ENCODE measurements at regions not wholly inside any gene's neighbourhood (a gene's known extent, or its start where the extent isn't known, plus 50 kb on each side); places are given as distances from the start of the nearest gene placed in this dataset.

DNA sequence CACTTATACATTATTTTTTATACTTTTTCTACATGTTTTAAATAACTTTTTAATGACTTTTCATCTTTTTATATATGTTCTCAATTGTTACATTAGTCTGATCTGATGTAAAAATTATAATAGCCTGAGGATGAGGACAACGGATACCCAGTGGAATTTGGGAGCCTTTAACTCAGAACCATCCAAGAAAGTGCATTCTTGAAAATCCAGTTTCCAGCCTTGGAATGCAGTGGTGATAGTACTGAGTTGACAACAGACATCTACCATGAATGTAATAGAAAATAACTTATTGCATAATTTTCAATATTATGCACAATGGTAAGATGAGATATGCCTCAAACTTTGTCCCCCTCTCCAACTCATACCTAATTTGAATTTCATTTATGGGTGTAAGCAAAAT is 120.7 kb upstream of the ZC3H15 start:
- no peaks in the 10 kb centered on the region for H3K27me3 ChIP-seq
- TF ChIP-seq POLR2AphosphoS5 (IDR thresholded peaks at IDR 0.05), result no peak
- no peak for TF ChIP-seq POLR2A (IDR thresholded peaks at IDR 0.05)
- TF ChIP-seq, protein P1, sequence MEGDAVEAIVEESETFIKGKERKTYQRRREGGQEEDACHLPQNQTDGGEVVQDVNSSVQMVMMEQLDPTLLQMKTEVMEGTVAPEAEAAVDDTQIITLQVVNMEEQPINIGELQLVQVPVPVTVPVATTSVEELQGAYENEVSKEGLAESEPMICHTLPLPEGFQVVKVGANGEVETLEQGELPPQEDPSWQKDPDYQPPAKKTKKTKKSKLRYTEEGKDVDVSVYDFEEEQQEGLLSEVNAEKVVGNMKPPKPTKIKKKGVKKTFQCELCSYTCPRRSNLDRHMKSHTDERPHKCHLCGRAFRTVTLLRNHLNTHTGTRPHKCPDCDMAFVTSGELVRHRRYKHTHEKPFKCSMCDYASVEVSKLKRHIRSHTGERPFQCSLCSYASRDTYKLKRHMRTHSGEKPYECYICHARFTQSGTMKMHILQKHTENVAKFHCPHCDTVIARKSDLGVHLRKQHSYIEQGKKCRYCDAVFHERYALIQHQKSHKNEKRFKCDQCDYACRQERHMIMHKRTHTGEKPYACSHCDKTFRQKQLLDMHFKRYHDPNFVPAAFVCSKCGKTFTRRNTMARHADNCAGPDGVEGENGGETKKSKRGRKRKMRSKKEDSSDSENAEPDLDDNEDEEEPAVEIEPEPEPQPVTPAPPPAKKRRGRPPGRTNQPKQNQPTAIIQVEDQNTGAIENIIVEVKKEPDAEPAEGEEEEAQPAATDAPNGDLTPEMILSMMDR (IDR thresholded peaks at IDR 0.05), result no peak
- no peak for TF ChIP-seq EP300 (IDR thresholded peaks at IDR 0.05)
- 81 to 97% (median 92%) methylated on average over 1 of the region's 1 CpG for WGBS, 5 donors
- peaks cover 0 to 4% (median 0%) of the 10 kb centered on the region in 4 donors for H3K9me3 ChIP-seq
- H3K36me3 ChIP-seq, result no peaks in the 10 kb centered on the region
- DNase-seq, result no peak
- H3K4me1 ChIP-seq, result no peaks in the 10 kb centered on the region
- intact Hi-C loops (cut with DNase I; ENCODE audit: low total_unique reads), result no loop called here
- H3K4me3 ChIP-seq, result no peak overlapping the region
- H3K27ac ChIP-seq, result no peak overlapping the region

GRCh38 chr2:186379052-186379451 is 107.0 kb upstream of the ZC3H15 start:
- no peak for DNase-seq
- Histone ChIP-seq H3K36me3 (no peaks in the 10 kb centered on the region), H3K4me1 (peaks cover 0 to 10% (median 4%) of the 10 kb centered on the region in 4 donors), H3K9me3 (peaks cover 0 to 18% (median 8%) of the 10 kb centered on the region in 4 donors), H3K4me3 (no peak overlapping the region), H3K27ac (no peak overlapping the region), H3K27me3 (no peaks in the 10 kb centered on the region)
- TF ChIP-seq, protein P1 (IDR thresholded peaks at IDR 0.05), result no peak
- no peak for TF ChIP-seq POLR2AphosphoS5 (IDR thresholded peaks at IDR 0.05)
- TF ChIP-seq POLR2A (IDR thresholded peaks at IDR 0.05), result no peak
- no peak for TF ChIP-seq EP300 (IDR thresholded peaks at IDR 0.05)
- intact Hi-C loops (cut with DNase I; ENCODE audit: low total_unique reads), result no loop called here
- 60 to 75% (median 68%) methylated on average over 3 of the region's 3 CpGs for WGBS, 5 donors

DNA sequence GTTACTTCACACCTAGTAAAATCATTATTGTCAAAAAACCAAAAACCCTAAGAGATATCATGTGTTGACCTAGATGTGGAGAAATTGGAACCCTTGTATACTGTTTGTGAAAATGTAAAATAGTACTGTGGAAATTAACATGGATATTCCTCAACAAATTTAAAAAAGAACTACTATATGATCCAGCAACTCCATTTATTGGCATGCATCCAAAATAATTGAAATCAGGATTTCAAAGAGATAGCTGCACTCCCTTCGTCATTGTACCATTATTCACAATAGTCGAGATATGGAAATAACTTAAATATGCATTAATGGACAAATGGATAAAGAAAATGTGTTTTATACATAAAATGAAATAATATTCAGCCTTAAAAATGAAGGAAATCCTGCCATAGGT is 105.3 kb upstream of the ZC3H15 start:
- Histone ChIP-seq H3K27me3 (no peaks in the 10 kb centered on the region), H3K4me3 (no peak overlapping the region), H3K4me1 (peaks cover 0 to 10% (median 4%) of the 10 kb centered on the region in 4 donors), H3K27ac (no peak overlapping the region), H3K9me3 (peaks cover 3 to 17% (median 9%) of the 10 kb centered on the region in 4 donors), H3K36me3 (peaks cover 0 to 3% (median 0%) of the 10 kb centered on the region in 4 donors)
- DNase-seq, result no peak
- 77 to 85% (median 83%) methylated on average over 2 of the region's 2 CpGs for WGBS, 5 donors
- intact Hi-C loops (cut with DNase I; ENCODE audit: low total_unique reads), result no loop called here
- no peak for TF ChIP-seq EP300 (IDR thresholded peaks at IDR 0.05)
- no peak for TF ChIP-seq POLR2A (IDR thresholded peaks at IDR 0.05)
- TF ChIP-seq, protein P1 (IDR thresholded peaks at IDR 0.05), result no peak
- no peak for TF ChIP-seq POLR2AphosphoS5 (IDR thresholded peaks at IDR 0.05)

DNA sequence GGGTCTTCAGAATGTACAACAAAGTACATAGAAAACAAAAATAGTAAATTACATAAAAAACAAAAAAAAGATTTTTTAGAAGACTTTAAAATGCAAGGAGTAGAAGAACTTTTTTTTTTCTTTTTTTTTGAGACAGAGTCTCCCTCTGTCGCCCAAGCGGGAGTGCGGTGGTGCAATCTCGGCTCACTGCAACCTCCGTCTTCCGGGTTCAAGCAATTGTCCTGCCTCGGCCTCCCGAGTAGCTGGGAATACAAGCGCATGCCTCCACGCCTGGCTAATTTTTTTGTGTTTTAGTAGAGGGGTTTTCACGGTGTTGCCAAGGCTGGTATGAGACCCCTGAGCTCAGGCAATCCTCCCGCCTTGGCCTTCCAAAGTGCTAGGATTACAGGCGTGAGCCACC is 104.5 kb upstream of the ZC3H15 start:
- no peak overlapping the region for H3K27ac ChIP-seq
- 90 to 96% (median 94%) methylated on average over 13 of the region's 13 CpGs for WGBS, 5 donors
- no peak for DNase-seq
- H3K27me3 ChIP-seq, result no peaks in the 10 kb centered on the region
- peaks cover 9 to 17% (median 13%) of the 10 kb centered on the region in 4 donors for H3K9me3 ChIP-seq
- TF ChIP-seq EP300 (IDR thresholded peaks at IDR 0.05), result no peak
- TF ChIP-seq, protein P1 (IDR thresholded peaks at IDR 0.05), result no peak
- TF ChIP-seq POLR2AphosphoS5 (IDR thresholded peaks at IDR 0.05), result no peak
- no peak for TF ChIP-seq POLR2A (IDR thresholded peaks at IDR 0.05)
- H3K4me1 ChIP-seq, result peaks cover 0 to 10% (median 4%) of the 10 kb centered on the region in 4 donors
- no peak overlapping the region for H3K4me3 ChIP-seq
- intact Hi-C loops (cut with DNase I; ENCODE audit: low total_unique reads), result no loop called here
- peaks cover 0 to 3% (median 0%) of the 10 kb centered on the region in 4 donors for H3K36me3 ChIP-seq
